Lung microvascular endothelial cell (primary cell): ENCODE measurements at regions not wholly inside any gene's neighbourhood (a gene's known extent, or its start where the extent isn't known, plus 50 kb on each side); places are given as distances from the start of the nearest gene placed in this dataset.

Experiments used
- DNase-seq, 2 donors: peaks; one replicate each; pipeline versions ENCODE4 v3.0.0 to v3.0.0-alpha.2; 2010; ENCODE audit warnings: low read depth in 2 of 2

DNA sequence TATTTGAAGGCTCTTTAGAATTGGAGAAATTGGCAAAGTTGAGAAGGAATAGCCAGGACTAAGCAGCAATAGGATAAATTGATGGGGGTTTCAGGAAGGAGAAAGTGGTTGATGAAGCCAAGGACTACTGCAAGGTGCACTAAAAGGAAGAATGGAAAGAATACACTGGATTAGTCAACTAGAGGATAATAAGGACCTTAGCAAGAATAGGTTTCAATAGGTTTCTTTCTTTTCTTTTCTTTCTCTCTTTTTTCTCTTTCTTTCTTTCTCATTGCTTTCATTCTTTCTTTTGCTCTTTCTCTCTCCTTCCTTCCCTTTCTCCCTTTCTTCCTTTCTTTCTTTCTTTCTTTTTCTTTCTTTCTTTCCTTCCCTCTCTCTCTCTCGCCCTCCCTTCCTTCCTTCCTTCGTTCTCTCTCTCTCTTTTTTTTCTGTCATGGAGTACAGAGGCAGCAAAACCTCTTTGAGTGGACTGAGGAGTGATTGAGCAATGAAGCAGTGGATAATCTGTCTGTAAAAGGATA is 234.4 kb upstream of the TMC3 start:
- DNase-seq = no peak

DNA sequence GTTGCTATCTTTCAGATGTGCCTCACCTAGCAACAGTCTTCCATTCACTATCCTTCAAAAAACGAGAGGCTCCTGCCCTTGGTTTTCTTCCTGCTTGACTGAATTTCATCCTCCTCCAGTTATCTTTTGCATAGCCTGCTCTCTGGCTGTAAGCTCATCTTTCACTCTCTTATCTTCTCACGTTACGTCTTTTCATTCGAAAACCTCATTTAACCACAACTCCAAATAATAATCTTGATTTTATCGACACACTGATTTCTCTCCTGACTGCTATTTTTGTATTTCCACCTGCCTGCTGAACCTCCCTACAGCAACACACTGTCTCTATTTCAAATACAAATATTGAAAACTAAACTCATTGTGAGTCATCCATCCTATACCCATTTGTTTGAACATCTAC is 230.7 kb upstream of the TMC3 start:
- DNase-seq = no peak

DNA sequence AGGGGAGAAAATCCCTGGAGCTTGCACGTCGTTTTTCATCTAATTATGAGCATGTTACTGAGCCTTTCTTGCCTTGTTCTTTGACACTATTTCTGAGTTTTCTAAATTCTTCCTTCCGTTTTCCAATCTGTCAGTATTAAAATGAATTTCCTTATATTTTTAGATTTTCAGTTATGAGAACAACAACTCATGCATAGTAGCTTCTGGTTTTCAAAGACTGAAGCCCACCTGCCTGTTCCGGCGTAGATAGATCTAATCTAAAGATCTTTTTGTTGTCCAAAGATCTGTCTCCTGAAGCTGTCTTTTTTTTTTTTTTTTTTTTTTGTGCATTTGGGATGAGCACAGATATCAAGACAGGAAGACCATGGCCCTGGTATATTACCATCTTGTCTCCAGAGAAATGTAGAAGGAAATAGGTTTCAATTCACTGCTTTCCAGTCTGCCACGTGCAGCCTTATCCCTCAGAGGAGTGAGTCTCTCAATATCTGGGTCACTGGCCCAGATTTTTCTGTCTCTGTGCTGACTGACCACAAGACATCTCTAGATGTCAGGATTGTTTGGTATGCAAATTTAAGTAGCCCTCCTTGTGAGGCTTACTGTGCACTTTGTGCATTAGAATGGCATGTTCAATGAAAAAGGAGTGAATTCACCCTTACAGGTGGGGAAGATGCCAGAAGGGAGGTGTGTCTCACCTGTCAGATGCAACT is 222.3 kb upstream of the TMC3 start:
- DNase-seq = no peak

DNA sequence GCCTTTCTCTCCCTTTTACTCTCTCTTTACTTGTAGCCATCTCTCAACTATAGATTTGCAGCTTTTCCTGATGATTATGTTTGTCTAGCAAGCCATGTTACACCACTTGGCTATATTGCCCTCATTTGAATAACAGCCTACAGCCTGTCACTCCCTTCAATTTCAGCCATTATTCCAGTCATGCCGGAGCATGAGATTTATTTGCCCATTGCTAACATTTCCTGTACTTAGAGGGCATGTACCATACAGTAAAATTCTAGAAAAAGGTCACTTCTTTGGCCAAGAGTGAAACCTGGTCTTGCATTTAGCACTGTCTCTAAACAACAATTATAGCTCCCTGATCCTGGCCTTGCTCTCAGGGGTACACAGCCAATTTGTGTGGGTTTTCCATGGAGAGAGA is 221.7 kb upstream of the TMC3 start:
- DNase-seq = no peak

DNA sequence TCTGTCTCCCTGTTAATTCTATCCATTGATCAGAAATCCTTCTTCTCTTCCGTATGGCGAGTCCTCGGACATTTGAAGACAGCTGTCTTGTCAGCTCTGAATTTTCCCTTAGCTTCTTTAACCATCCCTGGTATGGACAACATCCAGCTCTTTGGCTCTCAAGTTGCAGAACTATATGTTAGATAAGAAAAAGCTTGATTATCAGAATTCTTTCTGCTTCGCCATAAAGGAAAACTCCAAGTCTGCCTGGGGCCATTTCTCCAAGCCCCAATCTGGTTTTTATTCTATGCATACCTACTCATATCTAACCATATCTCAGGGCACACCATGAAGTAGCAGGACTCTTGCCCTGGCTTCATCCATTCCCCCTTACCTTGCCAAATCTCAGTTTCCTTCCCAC is 215.7 kb upstream of the TMC3 start:
- no peak for DNase-seq

DNA sequence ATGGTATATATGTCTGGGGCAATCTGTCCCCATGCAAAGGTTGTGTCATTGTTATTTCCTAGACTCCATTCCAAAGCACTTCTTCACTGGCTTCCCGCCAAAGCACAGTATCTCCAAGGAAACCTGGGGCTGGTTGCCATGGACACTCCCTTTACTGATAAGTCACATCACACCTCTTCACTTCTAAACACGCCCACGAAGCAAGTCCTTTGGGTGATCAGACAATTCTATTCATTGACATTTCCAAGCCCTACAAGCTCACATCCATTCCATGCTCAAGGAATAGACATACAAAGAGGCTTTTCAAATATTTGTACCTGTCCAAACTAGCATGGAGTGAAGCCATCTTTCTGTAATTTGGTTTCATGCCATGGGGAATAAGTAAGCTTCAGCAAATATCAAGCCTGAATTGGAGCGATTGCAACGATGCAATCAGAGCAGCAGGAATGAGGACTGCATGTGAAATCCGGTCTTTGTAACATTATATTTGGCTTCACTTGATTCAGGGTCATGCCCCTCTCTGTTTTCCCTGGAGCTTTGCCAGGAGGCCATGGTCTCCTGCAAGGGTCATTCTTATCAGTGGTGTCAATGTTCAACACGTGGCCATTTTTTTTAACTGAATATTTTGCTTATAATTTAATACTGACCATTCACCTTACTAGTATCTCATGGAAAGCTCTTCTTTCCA is 201.6 kb upstream of the TMC3 start:
- peak; percentile 7 to 97 for DNase-seq

DNA sequence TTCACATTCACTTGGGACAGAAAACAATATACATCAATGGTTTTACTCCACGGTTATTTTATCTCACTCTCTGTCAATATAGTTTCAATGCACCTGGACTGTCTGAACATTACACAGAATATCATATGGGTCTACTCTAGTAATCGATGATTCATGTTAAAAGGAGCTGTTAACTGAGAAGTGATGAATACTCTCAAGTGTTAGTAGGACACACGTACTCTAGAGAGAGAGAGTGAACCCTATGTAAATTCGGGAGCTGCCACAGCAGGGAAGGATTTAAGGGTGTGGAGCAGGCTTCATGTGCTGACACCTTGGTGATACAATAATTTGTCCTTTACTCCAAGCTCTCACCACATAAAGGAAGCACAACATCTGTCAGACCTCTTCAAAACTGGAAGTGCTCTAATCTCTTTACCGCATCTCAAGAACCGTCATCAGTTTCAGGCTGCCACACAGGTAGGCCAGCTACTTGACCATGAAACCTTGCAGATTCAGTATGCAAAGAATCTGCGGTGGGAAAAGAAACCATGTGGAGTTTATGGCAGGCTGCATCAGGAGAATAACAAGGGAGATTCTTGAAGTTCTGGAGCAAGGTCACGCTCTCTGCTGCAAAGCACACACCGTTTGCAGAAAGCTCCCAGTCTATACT is 199.2 kb upstream of the TMC3 start:
- no peak for DNase-seq

DNA sequence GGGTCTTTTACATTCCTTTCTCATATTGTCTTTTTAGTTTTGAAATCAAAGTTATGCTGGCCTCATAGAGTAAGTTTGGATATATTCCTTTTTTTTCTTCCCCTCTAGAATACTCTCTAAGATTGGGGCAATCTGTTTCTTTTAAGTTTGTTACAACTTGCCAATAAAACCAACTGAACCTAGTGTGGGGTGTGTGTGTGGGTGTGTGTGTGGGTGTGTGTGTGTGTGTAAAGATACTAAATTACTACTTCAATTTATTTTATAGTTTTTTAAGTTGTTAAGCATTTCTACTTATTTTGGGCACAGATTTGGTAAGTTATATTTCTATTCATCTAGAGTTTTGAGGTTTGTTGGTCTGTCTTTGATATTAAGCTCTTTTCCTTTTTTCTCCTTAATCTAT is 198.2 kb upstream of the TMC3 start:
- no peak for DNase-seq

DNA sequence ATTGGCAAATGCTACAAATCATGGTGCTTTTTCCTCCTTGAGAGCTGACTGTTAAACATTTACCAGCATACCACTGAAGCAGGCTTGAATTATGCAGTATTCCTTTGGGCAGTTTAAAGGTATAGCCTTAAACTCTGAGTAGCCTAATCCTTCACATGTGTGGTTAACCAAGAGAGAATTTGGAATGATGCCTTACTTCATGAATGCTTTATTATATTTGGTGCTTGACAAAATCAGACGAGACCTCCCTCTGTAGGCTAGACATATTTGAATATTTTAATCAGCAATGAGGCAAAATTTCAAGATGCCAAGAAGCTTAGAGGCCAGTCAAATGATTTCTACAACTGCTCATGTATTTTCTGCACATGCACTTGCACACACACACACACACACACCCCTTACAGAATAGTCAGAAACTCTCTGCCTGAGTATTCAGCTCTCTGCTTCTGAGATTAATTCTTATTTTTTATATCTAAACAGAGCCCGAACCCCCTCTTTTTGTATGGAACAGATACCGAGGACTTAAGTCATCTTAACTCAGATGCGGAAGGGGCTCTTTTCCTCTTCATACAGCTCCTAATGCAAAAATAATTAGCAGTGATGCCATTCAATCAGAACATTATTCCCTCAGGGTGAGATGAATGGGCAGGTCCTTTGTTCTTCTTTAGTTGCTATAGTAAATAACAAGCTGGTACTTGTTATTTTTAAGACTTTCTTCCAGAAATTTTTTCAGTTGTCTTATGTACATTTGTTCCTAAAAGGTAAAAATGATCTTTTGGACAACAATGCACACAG is 195.5 kb upstream of the TMC3 start:
- DNase-seq = no peak

DNA sequence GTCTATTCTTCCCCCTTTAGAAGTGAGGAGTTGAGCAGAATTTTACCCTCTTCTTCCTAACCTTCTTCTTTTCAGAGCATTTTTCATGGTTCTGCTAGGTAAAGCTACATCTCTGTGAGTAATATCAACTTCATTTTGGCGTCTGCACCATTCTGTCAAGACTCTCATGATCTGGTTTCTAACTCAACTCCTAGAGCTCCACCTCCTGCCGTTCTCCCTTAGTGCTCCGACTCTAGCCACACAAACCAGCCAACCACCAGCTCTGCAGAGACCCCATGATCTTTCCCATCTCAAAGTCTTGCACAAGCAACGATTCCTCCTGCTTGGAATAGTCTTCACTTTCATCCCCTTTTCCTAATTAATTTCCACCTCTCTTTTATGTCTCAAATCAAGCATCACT is 193.9 kb upstream of the TMC3 start:
- no peak for DNase-seq

DNA sequence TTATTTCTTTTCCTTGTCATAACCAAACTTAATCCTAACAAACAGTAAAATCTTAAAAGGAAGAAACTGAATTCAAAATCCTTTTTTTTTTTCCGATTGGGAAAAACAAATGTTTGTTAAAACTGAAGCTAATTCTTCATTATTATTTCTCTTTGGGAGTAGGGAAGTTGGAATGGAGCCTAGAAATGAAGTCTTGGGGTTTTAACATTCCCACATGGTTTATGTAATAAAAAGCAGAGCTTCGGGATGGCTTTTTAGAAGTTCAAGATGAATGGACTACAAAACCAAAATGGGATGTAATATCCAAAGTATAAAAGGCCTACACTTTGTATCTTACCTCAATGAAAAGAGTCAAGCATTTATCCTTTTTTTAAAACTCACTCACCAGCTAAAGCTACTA is 189.0 kb upstream of the TMC3 start:
- DNase-seq = no peak

DNA sequence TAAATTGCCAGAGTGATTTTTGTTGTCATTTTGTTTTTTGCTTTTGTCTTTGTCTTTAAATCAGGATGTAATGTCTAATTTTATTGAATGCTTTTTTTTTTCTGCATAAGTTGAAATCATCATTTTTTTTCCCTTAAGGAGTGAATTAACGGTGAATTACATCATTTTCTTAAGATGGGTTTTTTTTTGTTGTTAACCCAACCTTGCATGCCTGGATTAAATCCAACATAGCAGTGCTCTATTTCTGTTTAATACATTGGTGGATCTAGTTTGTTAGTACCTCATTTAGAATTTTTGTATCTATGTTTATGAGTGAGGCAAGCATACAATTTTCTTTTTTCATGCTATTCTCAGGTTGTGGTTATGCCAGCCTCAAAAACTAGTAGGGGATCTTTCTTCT is 186.4 kb upstream of the TMC3 start:
- DNase-seq = no peak

DNA sequence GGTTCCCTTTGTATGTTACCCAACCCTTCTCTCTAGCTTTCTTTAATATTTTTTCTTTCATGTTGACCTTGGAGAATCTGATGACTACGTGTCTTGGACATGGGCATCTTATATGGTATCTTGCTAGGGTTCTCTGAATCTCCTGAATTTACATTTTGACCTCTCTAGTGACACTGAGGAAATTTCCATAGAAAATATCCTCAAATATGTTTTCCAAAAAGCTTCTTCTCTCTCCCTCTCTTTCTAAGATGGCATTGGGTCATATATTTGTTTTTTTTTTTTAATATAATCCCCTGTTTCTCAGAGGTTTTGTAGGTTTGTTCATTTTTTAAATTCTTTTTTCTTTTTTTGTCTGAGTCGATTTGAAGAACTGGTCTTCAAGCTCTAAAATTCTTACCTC is 184.0 kb upstream of the TMC3 start:
- no peak for DNase-seq

DNA sequence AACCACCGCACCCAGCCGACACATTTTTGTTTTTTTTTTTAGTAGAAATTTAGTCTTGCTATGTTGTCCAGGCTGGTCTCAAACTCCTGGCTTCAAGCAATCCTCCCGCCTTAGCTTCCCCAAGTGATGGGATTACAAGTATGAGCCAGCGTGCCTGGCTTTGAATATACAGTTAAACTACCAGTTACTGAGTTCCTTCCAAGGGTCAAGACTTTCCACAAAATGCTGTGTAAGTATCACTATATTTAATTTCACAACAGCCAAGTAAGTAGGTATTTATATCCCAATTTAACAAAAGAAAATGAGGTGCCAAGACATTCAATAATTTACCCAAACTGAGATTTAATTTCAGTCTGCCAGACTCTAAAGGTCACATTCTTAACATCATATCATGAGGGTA is 181.3 kb upstream of the TMC3 start:
- DNase-seq = no peak

DNA sequence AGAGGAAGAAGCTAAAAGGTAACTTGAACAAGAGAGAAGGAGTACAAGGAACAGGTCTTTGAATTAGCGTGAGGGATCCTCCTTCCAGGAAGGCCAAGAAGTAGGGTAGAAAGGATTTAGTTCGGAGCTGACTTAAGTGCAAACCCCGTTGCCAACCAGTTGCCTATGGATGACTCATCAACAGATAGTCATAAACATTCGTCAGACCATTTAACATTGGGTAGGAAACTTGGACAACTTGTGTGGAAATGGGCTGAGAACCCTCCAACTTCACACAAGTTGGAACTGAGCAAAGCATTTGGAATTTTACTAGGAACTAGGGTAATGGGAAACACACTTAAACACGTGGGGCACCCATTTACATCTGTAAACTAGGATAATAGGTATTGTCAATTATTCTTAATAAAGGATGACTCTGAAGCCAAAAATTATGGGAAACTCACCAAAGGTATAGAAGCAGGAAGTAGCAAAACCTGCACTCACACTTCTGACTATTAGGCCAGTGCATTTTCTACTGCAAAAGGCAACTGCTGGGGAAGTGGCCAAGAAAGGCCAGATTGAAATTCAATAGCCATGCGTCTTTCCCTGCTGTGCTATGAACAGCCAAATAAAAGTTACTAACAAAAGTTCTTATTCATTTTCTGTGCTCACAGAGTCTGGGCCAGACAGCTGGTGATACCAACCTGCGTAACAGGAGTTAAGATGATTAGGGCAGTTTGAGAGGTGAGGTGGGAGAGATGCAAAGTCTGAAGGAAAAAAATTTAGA is 174.5 kb upstream of the TMC3 start:
- peak in 1 of 2 donors; percentile 7 for DNase-seq

DNA sequence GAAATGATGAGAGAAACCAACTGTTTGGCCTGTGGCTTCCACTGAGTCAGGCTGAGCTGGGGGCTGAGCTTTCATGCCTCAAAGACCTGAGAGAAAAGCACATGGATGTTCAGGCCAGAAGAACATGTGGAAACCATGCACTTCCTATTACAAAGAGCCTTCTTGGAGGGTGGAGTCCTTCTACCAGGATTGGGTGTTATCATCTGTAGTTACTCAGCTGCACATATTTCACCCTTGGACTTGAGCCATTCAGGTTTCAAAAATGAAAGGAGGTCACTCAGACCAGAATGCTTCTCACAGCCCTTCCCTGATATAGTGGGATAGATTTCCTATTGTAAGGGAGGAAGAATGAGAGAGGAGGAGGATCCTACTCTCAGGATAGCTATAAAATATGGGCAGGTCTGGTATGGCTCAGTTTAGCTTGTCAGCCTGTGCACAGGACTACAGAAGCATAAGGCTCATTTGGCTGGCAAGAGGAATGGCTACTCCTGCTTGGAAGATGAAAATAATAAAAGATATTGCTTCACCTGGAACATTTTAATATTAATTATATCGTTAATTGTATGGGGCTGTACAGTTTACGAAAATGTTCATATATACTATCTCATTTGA is 173.6 kb upstream of the TMC3 start:
- no peak for DNase-seq

DNA sequence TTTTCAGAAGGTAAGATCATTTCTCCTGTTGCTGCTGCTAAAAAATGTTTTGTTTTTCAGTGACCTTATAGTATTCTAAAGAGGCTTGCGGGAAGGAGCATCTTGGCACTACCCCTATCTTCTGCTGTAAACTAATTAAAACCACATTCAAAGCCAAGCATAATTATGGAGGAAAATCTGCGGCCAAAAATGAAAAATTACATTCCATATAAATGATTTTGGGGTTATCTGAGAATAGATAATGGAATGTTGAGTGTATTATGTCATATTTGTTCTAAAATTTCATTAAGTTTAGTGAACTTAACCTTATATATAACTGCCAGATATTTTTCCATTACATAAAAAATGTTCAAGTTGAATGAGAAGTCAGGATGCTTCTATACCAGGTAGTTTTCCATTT is 170.4 kb upstream of the TMC3 start:
- DNase-seq = no peak

DNA sequence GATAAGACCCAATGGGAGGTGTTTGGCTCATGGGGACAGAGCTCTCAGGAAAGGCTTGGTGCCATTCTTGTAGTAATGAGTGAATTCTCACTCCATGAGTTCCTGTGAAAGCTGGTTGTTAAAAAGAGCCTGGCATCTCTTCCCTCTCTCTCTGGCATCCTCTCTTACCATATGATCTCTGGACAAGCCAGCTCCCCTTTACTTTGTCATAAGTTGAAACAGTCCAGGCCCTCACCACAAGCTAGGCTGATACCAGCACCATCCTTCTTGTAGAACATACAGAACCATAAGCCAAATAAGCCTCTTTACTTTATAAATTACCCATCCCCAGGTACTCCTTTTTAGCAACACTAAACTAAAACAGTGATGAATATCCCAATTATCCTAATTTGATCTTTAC is 166.9 kb upstream of the TMC3 start:
- no peak for DNase-seq

DNA sequence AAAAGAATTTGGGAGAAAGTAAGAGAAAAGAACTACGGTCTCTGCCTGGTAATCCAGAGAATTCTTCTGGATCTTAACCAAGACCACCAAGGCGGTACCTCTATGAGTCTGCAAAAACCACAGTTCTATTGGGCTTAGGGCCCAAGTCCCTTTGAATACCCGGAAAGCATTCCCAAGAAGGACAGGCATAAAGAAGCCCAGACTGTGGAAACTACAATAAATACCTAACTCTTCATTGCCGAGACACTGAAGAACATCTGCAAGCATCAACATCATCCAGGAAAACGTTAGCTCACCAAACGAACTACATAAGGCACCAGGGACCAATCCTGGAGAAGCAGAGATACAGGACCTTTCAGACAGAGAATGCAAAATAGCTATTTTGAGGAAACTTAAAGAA is 162.3 kb upstream of the TMC3 start:
- DNase-seq = no peak

DNA sequence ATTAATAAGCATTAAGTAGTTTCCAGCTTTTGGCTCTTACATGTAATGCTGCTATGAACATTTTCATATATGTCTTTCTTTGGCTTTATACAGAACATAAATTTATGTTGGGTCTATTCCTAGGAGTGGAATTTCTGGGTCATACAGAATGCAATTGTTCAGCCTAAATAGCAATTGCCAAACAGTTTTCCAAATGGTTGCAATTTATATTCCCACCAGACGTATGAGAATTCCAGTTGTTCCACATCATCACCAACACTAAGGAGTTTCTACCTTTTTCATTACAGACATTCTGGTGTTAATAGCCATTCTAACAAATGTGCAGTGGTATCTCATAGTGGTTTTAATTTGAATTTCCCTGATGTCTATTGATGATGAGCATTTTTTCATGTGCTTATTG is 160.1 kb upstream of the TMC3 start:
- no peak for DNase-seq

DNA sequence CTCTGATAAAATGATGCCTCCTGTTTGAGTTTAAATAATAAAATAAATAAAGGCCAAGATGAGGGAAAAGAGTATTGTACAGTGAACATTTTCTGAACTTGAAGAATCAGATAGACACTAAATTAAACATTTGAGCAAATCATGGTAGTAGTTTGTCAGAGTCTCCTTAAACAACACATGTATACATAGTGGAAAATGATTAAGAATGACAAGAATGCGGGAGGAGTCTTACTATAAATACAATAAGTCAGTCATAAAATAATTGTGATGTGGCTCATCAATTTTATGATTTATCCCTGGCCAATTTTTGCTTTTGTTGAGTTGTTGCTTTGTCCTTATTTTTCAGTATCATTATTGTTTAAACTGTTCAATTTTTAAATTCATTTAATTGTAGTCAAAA is 158.0 kb upstream of the TMC3 start:
- DNase-seq = no peak
